Vagina (tissue), 2 donors: ENCODE measurements at regions not wholly inside any gene's neighbourhood (a gene's known extent, or its start where the extent isn't known, plus 50 kb on each side); places are given as distances from the start of the nearest gene placed in this dataset.

Source experiments
- POLR2A ChIP-seq, 2 donors: fragments of 450-650 bp; IDR thresholded peaks; one replicate each; pipeline ENCODE4 v1.6.1; 2017; ENCODE audit warnings: antibody characterized with exemption in 2 of 2, mild to moderate bottlenecking in 2 of 2, moderate library complexity in 2 of 2
- POLR2AphosphoS5 ChIP-seq, 2 donors: sonication (generic); formaldehyde crosslinking; IDR thresholded peaks; one replicate each; pipeline ENCODE4 v1.9.0; 2017; ENCODE audit warnings: antibody characterized with exemption in 2 of 2, mild to moderate bottlenecking in 2 of 2, low read depth in 1 of 2; ENCODE audit not compliant: insufficient read depth in 1 of 2

GRCh38 chr20:47445291-47445690 is 56.4 kb upstream of the NCOA3 start:
- TF ChIP-seq POLR2AphosphoS5 (IDR thresholded peaks at IDR 0.05; ENCODE audit: insufficient read depth in 1 of 2, low read depth in 1 of 2) (no peak), POLR2A (IDR thresholded peaks at IDR 0.05) (no peak)
